HG03521 (cell line): ENCODE measurements at regions not wholly inside any gene's neighbourhood (a gene's known extent, or its start where the extent isn't known, plus 50 kb on each side); places are given as distances from the start of the nearest gene placed in this dataset.
"Not testable (repeated sequence)": the region's sequence is repeated elsewhere in the genome, so short reads cannot be mapped to it uniquely, and the experiment has no call there.

Experiments
- ATAC-seq: cut with Tn5 transposase; IDR thresholded peaks from one replicate; pipeline ENCODE4 v1.9.1; 2021; ENCODE audit warnings: mild to moderate bottlenecking, moderate library complexity; ENCODE audit not compliant: unreplicated experiment

- no peak for ATAC-seq
Observed at GRCh38 chr2:52423111-52423510, 1344.5 kb upstream of the CHAC2 start.

GRCh38 chr2:52416340-52416739, 1351.3 kb upstream of the CHAC2 start:
- no peak for ATAC-seq

GRCh38 chr2:52414561-52415295, 1352.9 kb upstream of the CHAC2 start:
- no peak for ATAC-seq

GRCh38 chr2:52409308-52410118, 1358.1 kb upstream of the CHAC2 start:
- ATAC-seq, result not testable (repeated sequence)

- no peak for ATAC-seq
Observed at GRCh38 chr2:52405980-52406379, 1361.6 kb upstream of the CHAC2 start.

GRCh38 chr2:52404866-52405265, 1362.7 kb upstream of the CHAC2 start:
- ATAC-seq, result no peak

GRCh38 chr2:52404046-52404445, 1363.6 kb upstream of the CHAC2 start:
- ATAC-seq, result no peak

- ATAC-seq, result no peak
Observed at GRCh38 chr2:52402128-52402527, 1365.5 kb upstream of the CHAC2 start.

- ATAC-seq, result no peak
Observed at GRCh38 chr2:52396836-52397235, 1364.9 kb upstream of the NRXN1 start.

- no peak for ATAC-seq
Observed at GRCh38 chr2:52395912-52396311, 1364.0 kb upstream of the NRXN1 start.

- ATAC-seq, result no peak
Observed at GRCh38 chr2:52391621-52392020, 1359.7 kb upstream of the NRXN1 start.

- ATAC-seq, result no peak
Observed at GRCh38 chr2:52390651-52391050, 1358.7 kb upstream of the NRXN1 start.

- ATAC-seq, result no peak
Observed at GRCh38 chr2:52387937-52388590, 1356.1 kb upstream of the NRXN1 start.

GRCh38 chr2:52386433-52387030, 1354.6 kb upstream of the NRXN1 start:
- ATAC-seq, result no peak

- no peak for ATAC-seq
Observed at GRCh38 chr2:52383541-52383940, 1351.6 kb upstream of the NRXN1 start.

GRCh38 chr2:52369178-52369577, 1337.2 kb upstream of the NRXN1 start:
- no peak for ATAC-seq

GRCh38 chr2:52368141-52368540, 1336.2 kb upstream of the NRXN1 start:
- ATAC-seq, result no peak

- no peak for ATAC-seq
Observed at GRCh38 chr2:52365946-52366345, 1334.0 kb upstream of the NRXN1 start.

GRCh38 chr2:52356556-52356955, 1324.6 kb upstream of the NRXN1 start:
- ATAC-seq, result no peak

GRCh38 chr2:52347292-52347691, 1315.4 kb upstream of the NRXN1 start:
- ATAC-seq, result no peak

- no peak for ATAC-seq
Observed at GRCh38 chr2:52345676-52346075, 1313.7 kb upstream of the NRXN1 start.
